ENCODE measurements at regions not wholly inside any gene's neighbourhood (a gene's known extent, or its start where the extent isn't known, plus 50 kb on each side); places are given as distances from the start of the nearest gene placed in this dataset.

GRCh38 chr6:81071121-81071520, 681.4 kb downstream of the TENT5A start:
- ATAC-seq (no peak), DNase-seq (ENCODE audit: low read depth, low spot score) (no peak)
- Histone ChIP-seq H3K9me3 (ENCODE audit: control insufficient read depth in 1 of 2, insufficient read depth in 1 of 2, low read depth in 1 of 2, low read length in 2 of 2) (no peaks in the 10 kb centered on the region), H3K9ac (ENCODE audit: low read length) (no peak overlapping the region), H3K36me3 (ENCODE audit: control insufficient read depth in 1 of 2, insufficient read depth in 2 of 2, low read length in 2 of 2) (no peaks in the 10 kb centered on the region), H3K4me2 (ENCODE audit: low read length) (no peak overlapping the region), H3K9me2 (ENCODE audit: insufficient read depth) (no peaks in the 10 kb centered on the region), H3K27me3 (ENCODE audit: insufficient read depth, low read length) (no peaks in the 10 kb centered on the region), H4K20me1 (ENCODE audit: insufficient read depth) (no peaks in the 10 kb centered on the region), H3K4me1 (ENCODE audit: control insufficient read depth in 1 of 2, insufficient read depth in 2 of 2, low read length in 2 of 2) (no peaks in the 10 kb centered on the region), H3K27ac (ENCODE audit: low read depth, low read length) (no peak overlapping the region), H2AFZ (ENCODE audit: low read depth, low read length, poor library complexity, severe bottlenecking) (no peak overlapping the region), H3K4me3 (replicated peaks in 1 of 2; ENCODE audit: low read depth in 1 of 2, low read length in 2 of 2) (no peak overlapping the region), H3K79me2 (ENCODE audit: insufficient read depth, low read length) (no peaks in the 10 kb centered on the region)
- CTCF ChIA-PET: no interaction called here
- RAD21 ChIA-PET (ENCODE audit: low non-redundant PET in 1 of 2, low total read pairs in 2 of 2, uncharacterized antibody in 2 of 2, unreplicated experiment in 2 of 2): no interaction called here
- intact Hi-C loops (cut with micrococcal nuclease): no loop called here
- no TSS peak for BruUV-seq (replicated peaks)
- TF ChIP-seq EZH2 (IDR thresholded peaks at IDR 0.05) (no peak), ELF1 (IDR thresholded peaks at IDR 0.05; ENCODE audit: borderline replicate concordance, low read depth) (no peak), POLR2AphosphoS5 (IDR thresholded peaks at IDR 0.05; ENCODE audit: low read depth, low read length) (no peak)
- POLR2A ChIA-PET: no interaction called here

GRCh38 chr6:81067057-81067456, 685.4 kb downstream of the TENT5A start:
- ChIA-PET CTCF (interaction anchor here (0.9 kb wide), 1 partner anchor 9 kb away, joined by 3 read pairs; no protein-coding TSS in a partner anchor), RAD21 (ENCODE audit: low non-redundant PET in 1 of 2, low total read pairs in 2 of 2, uncharacterized antibody in 2 of 2, unreplicated experiment in 2 of 2) (no interaction called here), POLR2A (no interaction called here)
- H3K4me1 ChIP-seq (ENCODE audit: control insufficient read depth in 1 of 2, insufficient read depth in 2 of 2, low read length in 2 of 2): no peaks in the 10 kb centered on the region
- BruUV-seq (replicated peaks): no TSS peak
- H3K9ac ChIP-seq (ENCODE audit: low read length): no peak overlapping the region
- no peak overlapping the region for H3K4me3 ChIP-seq (replicated peaks in 1 of 2; ENCODE audit: low read depth in 1 of 2, low read length in 2 of 2)
- ATAC-seq (no peak), DNase-seq (ENCODE audit: low read depth, low spot score) (no peak)
- H4K20me1 ChIP-seq (ENCODE audit: insufficient read depth): no peaks in the 10 kb centered on the region
- H3K9me2 ChIP-seq (ENCODE audit: insufficient read depth): no peaks in the 10 kb centered on the region
- TF ChIP-seq YY1 (IDR thresholded peaks at IDR 0.05; ENCODE audit: extremely low read depth, insufficient replicate concordance, low read depth, low read length): no peak
- TF ChIP-seq SIN3A (IDR thresholded peaks at IDR 0.05; ENCODE audit: low read depth): no peak
- TF ChIP-seq EZH2phosphoT487 (IDR thresholded peaks at IDR 0.05; ENCODE audit: borderline replicate concordance): no peak
- no peak for TF ChIP-seq ELF1 (IDR thresholded peaks at IDR 0.05; ENCODE audit: borderline replicate concordance, low read depth)
- no peak for TF ChIP-seq ATF3 (IDR thresholded peaks at IDR 0.05)
- TF ChIP-seq, protein P1, sequence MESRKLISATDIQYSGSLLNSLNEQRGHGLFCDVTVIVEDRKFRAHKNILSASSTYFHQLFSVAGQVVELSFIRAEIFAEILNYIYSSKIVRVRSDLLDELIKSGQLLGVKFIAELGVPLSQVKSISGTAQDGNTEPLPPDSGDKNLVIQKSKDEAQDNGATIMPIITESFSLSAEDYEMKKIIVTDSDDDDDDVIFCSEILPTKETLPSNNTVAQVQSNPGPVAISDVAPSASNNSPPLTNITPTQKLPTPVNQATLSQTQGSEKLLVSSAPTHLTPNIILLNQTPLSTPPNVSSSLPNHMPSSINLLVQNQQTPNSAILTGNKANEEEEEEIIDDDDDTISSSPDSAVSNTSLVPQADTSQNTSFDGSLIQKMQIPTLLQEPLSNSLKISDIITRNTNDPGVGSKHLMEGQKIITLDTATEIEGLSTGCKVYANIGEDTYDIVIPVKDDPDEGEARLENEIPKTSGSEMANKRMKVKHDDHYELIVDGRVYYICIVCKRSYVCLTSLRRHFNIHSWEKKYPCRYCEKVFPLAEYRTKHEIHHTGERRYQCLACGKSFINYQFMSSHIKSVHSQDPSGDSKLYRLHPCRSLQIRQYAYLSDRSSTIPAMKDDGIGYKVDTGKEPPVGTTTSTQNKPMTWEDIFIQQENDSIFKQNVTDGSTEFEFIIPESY (IDR thresholded peaks at IDR 0.05; ENCODE audit: extremely low read depth, insufficient replicate concordance, low read length): no peak
- no peak for TF ChIP-seq CEBPB (IDR thresholded peaks at IDR 0.05; ENCODE audit: low read depth)
- TF ChIP-seq RAD21 (IDR thresholded peaks at IDR 0.05; ENCODE audit: low read depth): no peak
- no peak for TF ChIP-seq TCF7L2 (IDR thresholded peaks at IDR 0.05; ENCODE audit: borderline replicate concordance, extremely low read depth, insufficient read depth, insufficient read length)
- no peak for TF ChIP-seq CBX3 (IDR thresholded peaks at IDR 0.05; ENCODE audit: low read depth)
- no peak for TF ChIP-seq SRF (IDR thresholded peaks at IDR 0.05; ENCODE audit: low read depth)
- no peak for TF ChIP-seq EZH2 (IDR thresholded peaks at IDR 0.05)
- TF ChIP-seq ZFX (IDR thresholded peaks at IDR 0.05): no peak
- no peak for TF ChIP-seq JUND (IDR thresholded peaks at IDR 0.05)
- no peak for TF ChIP-seq MAX (IDR thresholded peaks at IDR 0.05)
- no peak for TF ChIP-seq ZNF274 (IDR thresholded peaks at IDR 0.05; ENCODE audit: low read depth, low read length)
- no peak for TF ChIP-seq FOSL1 (IDR thresholded peaks at IDR 0.05; ENCODE audit: low read depth)
- no peak for TF ChIP-seq SP1 (IDR thresholded peaks at IDR 0.05; ENCODE audit: low read depth)
- no peak overlapping the region for H3K27ac ChIP-seq (ENCODE audit: low read depth, low read length)
- H3K79me2 ChIP-seq (ENCODE audit: insufficient read depth, low read length): no peaks in the 10 kb centered on the region
- no peaks in the 10 kb centered on the region for H3K9me3 ChIP-seq (ENCODE audit: control insufficient read depth in 1 of 2, insufficient read depth in 1 of 2, low read depth in 1 of 2, low read length in 2 of 2)
- intact Hi-C loops (cut with micrococcal nuclease): no loop called here
- H3K27me3 ChIP-seq (ENCODE audit: insufficient read depth, low read length): no peaks in the 10 kb centered on the region
- no peak overlapping the region for H2AFZ ChIP-seq (ENCODE audit: low read depth, low read length, poor library complexity, severe bottlenecking)
- no peak overlapping the region for H3K4me2 ChIP-seq (ENCODE audit: low read length)
- no peaks in the 10 kb centered on the region for H3K36me3 ChIP-seq (ENCODE audit: control insufficient read depth in 1 of 2, insufficient read depth in 2 of 2, low read length in 2 of 2)
